WTC11 (cell line): ENCODE measurements at regions not wholly inside any gene's neighbourhood (a gene's known extent, or its start where the extent isn't known, plus 50 kb on each side); places are given as distances from the start of the nearest gene placed in this dataset.

Source experiments
- ATAC-seq: fragments of 200-7000 bp; cut with Tn5 transposase; 2 replicates; pipeline ENCODE4 v1.10.0; 2021; ENCODE audit warnings: mild to moderate bottlenecking, moderate library complexity
- CTCF ChIA-PET: fragments of 300-600 bp; sonication (Branson Sonifier 250); formaldehyde crosslinking; loops from one replicate; lab custom pipeline; 2021; ENCODE audit warnings: antibody characterized with exemption; lab: Charles Lee
- POLR2A ChIA-PET: fragments of 350-600 bp; sonication (Branson Sonifier 250); formaldehyde crosslinking; loops from one replicate; lab custom pipeline; 2021; ENCODE audit warnings: antibody characterized with exemption; lab: Charles Lee
- DNase-seq: peaks from one replicate; pipeline ENCODE4 v3.0.0; 2021; ENCODE audit warnings: low spot score
- H3K27ac Mint-ChIP-seq: 2 replicates; pipeline ENCODE4 v1.8.0; 2021; ENCODE audit warnings: mixed read lengths
- H3K27me3 Mint-ChIP-seq: 2 replicates; pipeline ENCODE4 v1.8.0; 2021; ENCODE audit warnings: low read depth, mild to moderate bottlenecking, moderate library complexity, mixed read lengths
- H3K36me3 Mint-ChIP-seq: 2 replicates; pipeline ENCODE4 v1.8.0; 2021; ENCODE audit warnings: mixed read lengths
- H3K4me1 Mint-ChIP-seq: 2 replicates; pipeline ENCODE4 v1.8.0; 2022; ENCODE audit warnings: mixed read lengths
- H3K4me3 Mint-ChIP-seq: 2 replicates; pipeline ENCODE4 v1.8.0; 2021; ENCODE audit warnings: mild to moderate bottlenecking, moderate library complexity, mixed read lengths
- H3K9me3 Mint-ChIP-seq: 2 replicates; pipeline ENCODE4 v1.8.0; 2021; ENCODE audit warnings: mixed read lengths
- ELF4 ChIP-seq: sonication (generic); formaldehyde crosslinking; IDR thresholded peaks from 2 replicates; pipeline ENCODE4 v1.8.1; 2022; ENCODE audit warnings: low read depth, mild to moderate bottlenecking, moderate library complexity, missing genetic modification reagents
- FOXP1 ChIP-seq: sonication (generic); formaldehyde crosslinking; IDR thresholded peaks from 2 replicates; pipeline ENCODE4 v1.8.0; 2022; ENCODE audit warnings: missing genetic modification reagents, mild to moderate bottlenecking, moderate library complexity, borderline replicate concordance
- HMGA2 ChIP-seq: fragments of 250-450 bp; sonication (Bioruptor Pico); IDR thresholded peaks from 2 replicates; pipeline ENCODE4 v1.4.0; 2021; ENCODE audit warnings: mild to moderate bottlenecking, moderate library complexity
- JUN ChIP-seq: sonication (generic); formaldehyde crosslinking; IDR thresholded peaks from 2 replicates; pipeline ENCODE4 v1.8.0; 2023; ENCODE audit warnings: mild to moderate bottlenecking, missing genetic modification reagents
- NR1H2 ChIP-seq: sonication (generic); formaldehyde crosslinking; IDR thresholded peaks from 2 replicates; pipeline ENCODE4 v1.9.0; 2021; ENCODE audit warnings: mild to moderate bottlenecking, moderate library complexity, missing genetic modification reagents
- NR2C2 ChIP-seq: sonication (generic); formaldehyde crosslinking; IDR thresholded peaks from 2 replicates; pipeline ENCODE4 v1.8.0; 2022; ENCODE audit warnings: mild to moderate bottlenecking, missing genetic modification reagents
- OVOL2 ChIP-seq: fragments of 250-450 bp; sonication (Bioruptor Pico); IDR thresholded peaks from 2 replicates; pipeline ENCODE4 v1.9.0; 2021; ENCODE audit warnings: mild to moderate bottlenecking, borderline replicate concordance
- TEAD1 ChIP-seq: sonication (generic); formaldehyde crosslinking; IDR thresholded peaks from 2 replicates; pipeline ENCODE4 v1.8.0; 2022; ENCODE audit warnings: mild to moderate bottlenecking, missing genetic modification reagents
- ZBTB21 ChIP-seq: sonication (generic); formaldehyde crosslinking; IDR thresholded peaks from 2 replicates; pipeline ENCODE4 v1.8.1; 2023; ENCODE audit warnings: mild to moderate bottlenecking, missing genetic modification reagents, borderline replicate concordance
- ZNF263 ChIP-seq: sonication (generic); formaldehyde crosslinking; IDR thresholded peaks from 2 replicates; pipeline ENCODE4 v1.8.1; 2022; ENCODE audit warnings: low read depth, mild to moderate bottlenecking, moderate library complexity, missing genetic modification reagents
- ZNF416 ChIP-seq: fragments of 250-450 bp; sonication (Bioruptor Pico); IDR thresholded peaks from 2 replicates; pipeline ENCODE4 v1.9.0; 2021; ENCODE audit warnings: mild to moderate bottlenecking, inconsistent platforms
- ZNF423 ChIP-seq: fragments of 250-450 bp; sonication (Bioruptor Pico); IDR thresholded peaks from 2 replicates; pipeline ENCODE4 v2.1.2; 2022; ENCODE audit warnings: mild to moderate bottlenecking, moderate library complexity
- TF ChIP-seq, protein P1 (sequence below): sonication (generic); formaldehyde crosslinking; IDR thresholded peaks from 2 replicates; pipeline ENCODE4 v1.8.0; 2022; ENCODE audit warnings: missing genetic modification reagents
- TF ChIP-seq, protein P2 (sequence below): sonication (generic); formaldehyde crosslinking; IDR thresholded peaks from 2 replicates; pipeline ENCODE4 v1.8.0; 2022; ENCODE audit warnings: mild to moderate bottlenecking, missing genetic modification reagents
- TF ChIP-seq, protein P3 (sequence below): sonication (generic); formaldehyde crosslinking; IDR thresholded peaks from 2 replicates; pipeline ENCODE4 v1.8.0; 2023; ENCODE audit warnings: missing genetic modification reagents
- TF ChIP-seq, protein P4 (sequence below): sonication (generic); formaldehyde crosslinking; IDR thresholded peaks from 2 replicates; pipeline ENCODE4 v1.8.1; 2023; ENCODE audit warnings: mild to moderate bottlenecking, missing genetic modification reagents, moderate library complexity
- TF ChIP-seq, protein P5 (sequence below): sonication (generic); formaldehyde crosslinking; IDR thresholded peaks from 2 replicates; pipeline ENCODE4 v1.8.1; 2022; ENCODE audit warnings: missing genetic modification reagents, borderline replicate concordance
- TF ChIP-seq, protein P6 (sequence below): sonication (generic); formaldehyde crosslinking; IDR thresholded peaks from 2 replicates; pipeline ENCODE4 v1.8.1; 2023; ENCODE audit warnings: mild to moderate bottlenecking, missing genetic modification reagents
- TF ChIP-seq, protein P7 (sequence below): fragments of 250-450 bp; sonication (Bioruptor Pico); IDR thresholded peaks from 2 replicates; pipeline ENCODE4 v1.9.0; 2021; ENCODE audit warnings: moderate library complexity, mild to moderate bottlenecking, inconsistent platforms, borderline replicate concordance

DNA sequence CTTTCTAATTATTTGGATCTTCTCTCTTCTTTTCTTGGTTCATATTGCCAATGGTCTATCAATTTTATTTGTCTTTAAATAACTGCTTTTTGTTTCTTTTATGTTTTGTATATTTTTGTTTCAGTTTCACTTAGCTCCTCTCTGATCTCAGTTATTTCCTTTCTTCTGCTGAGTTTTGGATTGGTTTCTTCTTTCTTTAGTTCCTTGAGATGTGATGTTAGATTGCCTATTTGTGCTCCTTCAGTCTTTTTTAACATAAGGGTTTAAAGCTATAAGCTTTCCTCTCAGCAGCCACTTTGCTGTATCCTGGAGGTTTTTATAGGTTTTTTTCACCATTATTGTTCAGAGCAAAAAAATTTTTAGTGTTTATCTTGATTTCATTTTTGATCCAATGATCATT is 351.6 kb downstream of the KDM5D start (continued):
- TF ChIP-seq, protein P1, sequence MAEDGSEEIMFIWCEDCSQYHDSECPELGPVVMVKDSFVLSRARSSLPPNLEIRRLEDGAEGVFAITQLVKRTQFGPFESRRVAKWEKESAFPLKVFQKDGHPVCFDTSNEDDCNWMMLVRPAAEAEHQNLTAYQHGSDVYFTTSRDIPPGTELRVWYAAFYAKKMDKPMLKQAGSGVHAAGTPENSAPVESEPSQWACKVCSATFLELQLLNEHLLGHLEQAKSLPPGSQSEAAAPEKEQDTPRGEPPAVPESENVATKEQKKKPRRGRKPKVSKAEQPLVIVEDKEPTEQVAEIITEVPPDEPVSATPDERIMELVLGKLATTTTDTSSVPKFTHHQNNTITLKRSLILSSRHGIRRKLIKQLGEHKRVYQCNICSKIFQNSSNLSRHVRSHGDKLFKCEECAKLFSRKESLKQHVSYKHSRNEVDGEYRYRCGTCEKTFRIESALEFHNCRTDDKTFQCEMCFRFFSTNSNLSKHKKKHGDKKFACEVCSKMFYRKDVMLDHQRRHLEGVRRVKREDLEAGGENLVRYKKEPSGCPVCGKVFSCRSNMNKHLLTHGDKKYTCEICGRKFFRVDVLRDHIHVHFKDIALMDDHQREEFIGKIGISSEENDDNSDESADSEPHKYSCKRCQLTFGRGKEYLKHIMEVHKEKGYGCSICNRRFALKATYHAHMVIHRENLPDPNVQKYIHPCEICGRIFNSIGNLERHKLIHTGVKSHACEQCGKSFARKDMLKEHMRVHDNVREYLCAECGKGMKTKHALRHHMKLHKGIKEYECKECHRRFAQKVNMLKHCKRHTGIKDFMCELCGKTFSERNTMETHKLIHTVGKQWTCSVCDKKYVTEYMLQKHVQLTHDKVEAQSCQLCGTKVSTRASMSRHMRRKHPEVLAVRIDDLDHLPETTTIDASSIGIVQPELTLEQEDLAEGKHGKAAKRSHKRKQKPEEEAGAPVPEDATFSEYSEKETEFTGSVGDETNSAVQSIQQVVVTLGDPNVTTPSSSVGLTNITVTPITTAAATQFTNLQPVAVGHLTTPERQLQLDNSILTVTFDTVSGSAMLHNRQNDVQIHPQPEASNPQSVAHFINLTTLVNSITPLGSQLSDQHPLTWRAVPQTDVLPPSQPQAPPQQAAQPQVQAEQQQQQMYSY (CRISPR knock-in tag) = no peak
- TF ChIP-seq TEAD1 (CRISPR knock-in tag) (no peak), OVOL2 (no peak)
- TF ChIP-seq, protein P2, sequence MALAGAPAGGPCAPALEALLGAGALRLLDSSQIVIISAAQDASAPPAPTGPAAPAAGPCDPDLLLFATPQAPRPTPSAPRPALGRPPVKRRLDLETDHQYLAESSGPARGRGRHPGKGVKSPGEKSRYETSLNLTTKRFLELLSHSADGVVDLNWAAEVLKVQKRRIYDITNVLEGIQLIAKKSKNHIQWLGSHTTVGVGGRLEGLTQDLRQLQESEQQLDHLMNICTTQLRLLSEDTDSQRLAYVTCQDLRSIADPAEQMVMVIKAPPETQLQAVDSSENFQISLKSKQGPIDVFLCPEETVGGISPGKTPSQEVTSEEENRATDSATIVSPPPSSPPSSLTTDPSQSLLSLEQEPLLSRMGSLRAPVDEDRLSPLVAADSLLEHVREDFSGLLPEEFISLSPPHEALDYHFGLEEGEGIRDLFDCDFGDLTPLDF (CRISPR knock-in tag) = no peak
- TF ChIP-seq, all 79 proteins: peak for 0

DNA sequence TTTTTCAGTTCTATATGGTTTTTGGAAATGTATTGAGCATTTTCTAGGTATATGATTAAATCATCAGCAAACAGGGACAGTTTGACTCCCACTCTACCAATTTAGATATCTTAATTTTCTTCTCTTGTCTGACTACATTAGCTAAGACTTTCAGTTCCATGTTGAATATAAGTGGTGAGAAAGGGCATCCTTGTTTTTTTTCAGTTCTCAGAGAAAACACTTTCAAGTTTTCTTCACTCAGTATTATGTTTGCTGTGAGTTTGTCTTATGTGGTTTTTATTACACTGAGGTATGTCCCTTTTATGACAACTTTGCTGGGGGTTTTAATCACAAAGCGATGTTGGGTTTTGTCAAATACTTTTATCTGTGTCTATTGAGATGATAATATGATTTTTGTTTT is 352.6 kb downstream of the KDM5D start:
- Mint-ChIP-seq H3K36me3 (peaks cover 2% of the 10 kb centered on the region; the same call in 1 of the 2 replicates), H3K27me3 (no peaks in the 10 kb centered on the region), H3K27ac (no peak overlapping the region), H3K9me3 (peaks cover 6% of the 10 kb centered on the region; the same call in 1 of the 2 replicates), H3K4me3 (no peak overlapping the region), H3K4me1 (peaks cover 18% of the 10 kb centered on the region)
- no peak for TF ChIP-seq HMGA2 (CRISPR knock-in tag)
- ChIA-PET CTCF (interaction anchor here (0.7 kb wide), 1 partner anchor 69 kb away, joined by 3 read pairs; no protein-coding TSS in a partner anchor), POLR2A (no interaction called here)
- no peak for ATAC-seq
- no peak for DNase-seq

DNA sequence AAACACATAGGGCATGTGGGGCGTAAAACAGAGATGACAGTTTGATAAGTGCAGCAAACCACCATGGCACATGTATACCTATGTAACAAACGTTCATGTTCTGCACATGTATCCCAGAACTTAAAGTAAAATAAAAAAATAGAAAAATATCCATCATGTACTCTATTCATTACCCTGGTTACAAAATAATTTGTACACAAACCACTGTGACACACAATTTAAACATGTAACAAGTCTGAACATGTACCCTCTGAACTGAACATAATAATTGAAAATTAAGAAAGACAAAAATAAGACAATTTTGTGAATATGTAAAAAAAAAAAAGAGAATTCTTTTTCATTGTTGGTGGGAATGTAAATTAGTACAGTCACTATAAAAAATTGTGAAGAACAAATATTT is 379.2 kb downstream of the KDM5D start:
- TF ChIP-seq, protein P3, sequence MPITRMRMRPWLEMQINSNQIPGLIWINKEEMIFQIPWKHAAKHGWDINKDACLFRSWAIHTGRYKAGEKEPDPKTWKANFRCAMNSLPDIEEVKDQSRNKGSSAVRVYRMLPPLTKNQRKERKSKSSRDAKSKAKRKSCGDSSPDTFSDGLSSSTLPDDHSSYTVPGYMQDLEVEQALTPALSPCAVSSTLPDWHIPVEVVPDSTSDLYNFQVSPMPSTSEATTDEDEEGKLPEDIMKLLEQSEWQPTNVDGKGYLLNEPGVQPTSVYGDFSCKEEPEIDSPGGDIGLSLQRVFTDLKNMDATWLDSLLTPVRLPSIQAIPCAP = no peak
- TF ChIP-seq ELF4 (no peak), NR1H2 (CRISPR knock-in tag) (no peak)
- TF ChIP-seq, protein P4, sequence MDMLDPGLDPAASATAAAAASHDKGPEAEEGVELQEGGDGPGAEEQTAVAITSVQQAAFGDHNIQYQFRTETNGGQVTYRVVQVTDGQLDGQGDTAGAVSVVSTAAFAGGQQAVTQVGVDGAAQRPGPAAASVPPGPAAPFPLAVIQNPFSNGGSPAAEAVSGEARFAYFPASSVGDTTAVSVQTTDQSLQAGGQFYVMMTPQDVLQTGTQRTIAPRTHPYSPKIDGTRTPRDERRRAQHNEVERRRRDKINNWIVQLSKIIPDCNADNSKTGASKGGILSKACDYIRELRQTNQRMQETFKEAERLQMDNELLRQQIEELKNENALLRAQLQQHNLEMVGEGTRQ (CRISPR knock-in tag) = no peak
- ATAC-seq = no peak
- H3K4me1 Mint-ChIP-seq = peaks cover 8% of the 10 kb centered on the region

DNA sequence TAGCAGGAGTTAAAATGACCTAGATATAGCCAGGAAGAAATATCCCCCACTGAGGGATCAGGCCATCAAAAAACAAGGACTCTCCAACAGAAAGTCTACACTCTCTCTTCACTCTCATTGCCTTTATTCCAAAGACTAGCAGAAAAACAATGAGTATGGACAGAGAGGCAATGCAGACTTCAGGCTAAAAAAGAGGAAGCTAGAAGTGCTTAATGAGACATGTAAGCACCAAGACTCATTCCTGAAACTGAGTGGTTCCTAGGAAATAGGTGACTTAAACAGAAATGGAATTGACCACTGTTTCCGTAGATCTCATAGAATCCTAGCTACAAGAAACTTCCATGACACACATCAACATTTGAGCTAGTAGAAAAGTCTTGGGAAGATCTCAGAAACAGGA is 387.3 kb downstream of the KDM5D start:
- ATAC-seq = no peak
- H3K4me3 Mint-ChIP-seq = no peak overlapping the region
- CTCF ChIA-PET = no interaction called here
- TF ChIP-seq ZNF263 (no peak), ZBTB21 (no peak), NR2C2 (CRISPR knock-in tag) (no peak), FOXP1 (CRISPR knock-in tag) (no peak), JUN (CRISPR knock-in tag) (no peak), ZNF416 (CRISPR knock-in tag) (no peak), ZNF423 (CRISPR knock-in tag) (no peak)
- TF ChIP-seq, protein P5, sequence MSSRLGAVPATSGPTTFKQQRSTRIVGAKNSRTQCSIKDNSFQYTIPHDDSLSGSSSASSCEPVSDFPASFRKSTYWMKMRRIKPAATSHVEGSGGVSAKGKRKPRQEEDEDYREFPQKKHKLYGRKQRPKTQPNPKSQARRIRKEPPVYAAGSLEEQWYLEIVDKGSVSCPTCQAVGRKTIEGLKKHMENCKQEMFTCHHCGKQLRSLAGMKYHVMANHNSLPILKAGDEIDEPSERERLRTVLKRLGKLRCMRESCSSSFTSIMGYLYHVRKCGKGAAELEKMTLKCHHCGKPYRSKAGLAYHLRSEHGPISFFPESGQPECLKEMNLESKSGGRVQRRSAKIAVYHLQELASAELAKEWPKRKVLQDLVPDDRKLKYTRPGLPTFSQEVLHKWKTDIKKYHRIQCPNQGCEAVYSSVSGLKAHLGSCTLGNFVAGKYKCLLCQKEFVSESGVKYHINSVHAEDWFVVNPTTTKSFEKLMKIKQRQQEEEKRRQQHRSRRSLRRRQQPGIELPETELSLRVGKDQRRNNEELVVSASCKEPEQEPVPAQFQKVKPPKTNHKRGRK = no peak
- TF ChIP-seq, protein P6, sequence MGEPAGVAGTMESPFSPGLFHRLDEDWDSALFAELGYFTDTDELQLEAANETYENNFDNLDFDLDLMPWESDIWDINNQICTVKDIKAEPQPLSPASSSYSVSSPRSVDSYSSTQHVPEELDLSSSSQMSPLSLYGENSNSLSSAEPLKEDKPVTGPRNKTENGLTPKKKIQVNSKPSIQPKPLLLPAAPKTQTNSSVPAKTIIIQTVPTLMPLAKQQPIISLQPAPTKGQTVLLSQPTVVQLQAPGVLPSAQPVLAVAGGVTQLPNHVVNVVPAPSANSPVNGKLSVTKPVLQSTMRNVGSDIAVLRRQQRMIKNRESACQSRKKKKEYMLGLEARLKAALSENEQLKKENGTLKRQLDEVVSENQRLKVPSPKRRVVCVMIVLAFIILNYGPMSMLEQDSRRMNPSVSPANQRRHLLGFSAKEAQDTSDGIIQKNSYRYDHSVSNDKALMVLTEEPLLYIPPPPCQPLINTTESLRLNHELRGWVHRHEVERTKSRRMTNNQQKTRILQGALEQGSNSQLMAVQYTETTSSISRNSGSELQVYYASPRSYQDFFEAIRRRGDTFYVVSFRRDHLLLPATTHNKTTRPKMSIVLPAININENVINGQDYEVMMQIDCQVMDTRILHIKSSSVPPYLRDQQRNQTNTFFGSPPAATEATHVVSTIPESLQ (CRISPR knock-in tag) = no peak
- TF ChIP-seq, protein P4 (CRISPR knock-in tag) = no peak
- TF ChIP-seq, protein P7, sequence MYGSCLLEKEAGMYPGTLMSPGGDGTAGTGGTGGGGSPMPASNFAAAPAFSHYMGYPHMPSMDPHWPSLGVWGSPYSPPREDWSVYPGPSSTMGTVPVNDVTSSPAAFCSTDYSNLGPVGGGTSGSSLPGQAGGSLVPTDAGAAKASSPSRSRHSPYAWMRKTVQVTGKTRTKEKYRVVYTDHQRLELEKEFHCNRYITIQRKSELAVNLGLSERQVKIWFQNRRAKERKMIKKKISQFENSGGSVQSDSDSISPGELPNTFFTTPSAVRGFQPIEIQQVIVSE = no peak

More for the DNA sequence above, 379.2 kb downstream of the KDM5D start:
- peaks cover 10% of the 10 kb centered on the region; the same call in 1 of the 2 replicates for H3K27me3 Mint-ChIP-seq
- DNase-seq = no peak
- H3K36me3 Mint-ChIP-seq = no peaks in the 10 kb centered on the region
- CTCF ChIA-PET = no interaction called here
- POLR2A ChIA-PET = no interaction called here
- no peak overlapping the region for H3K27ac Mint-ChIP-seq
- H3K9me3 Mint-ChIP-seq = no peaks in the 10 kb centered on the region
- H3K4me3 Mint-ChIP-seq = no peak overlapping the region

More for the DNA sequence above, 387.3 kb downstream of the KDM5D start:
- H3K27ac Mint-ChIP-seq = no peak overlapping the region
- no peaks in the 10 kb centered on the region; the same call in 1 of the 2 replicates for H3K9me3 Mint-ChIP-seq
- H3K27me3 Mint-ChIP-seq = peaks cover 8% of the 10 kb centered on the region; the same call in 1 of the 2 replicates
- POLR2A ChIA-PET = no interaction called here
- H3K36me3 Mint-ChIP-seq = 0 out of 2 replicates have a peak, but pooled peaks cover 2% of the 10 kb centered on the region
- no peak for DNase-seq
- peaks cover 8% of the 10 kb centered on the region for H3K4me1 Mint-ChIP-seq
